ENCODE measurements at regions not wholly inside any gene's neighbourhood (a gene's known extent, or its start where the extent isn't known, plus 50 kb on each side); places are given as distances from the start of the nearest gene placed in this dataset.

GRCh38 chr14:30251017-30251416, 307.9 kb upstream of the G2E3 start:
- intact Hi-C loops (cut with DNase I; ENCODE audit: low total_unique reads) = no loop called here
- TF ChIP-seq CTCF (IDR thresholded peaks at IDR 0.05) (no peak), POLR2A (IDR thresholded peaks at IDR 0.05) (no peak)
- DNase-seq (ENCODE audit: low spot score in 2 of 2) = no peak
- H3K4me3 ChIP-seq (ENCODE audit: low read depth, poor library complexity, severe bottlenecking) = no peak overlapping the region

- intact Hi-C loops (cut with DNase I; ENCODE audit: low total_unique reads) = no loop called here
- 83 to 89% methylated on average over 6 of the region's 6 CpGs for WGBS, 2 donors
These were observed 307.3 kb upstream of the G2E3 start for GRCh38 chr14:30251557-30252100.

GRCh38 chr14:30252151-30252550, 306.8 kb upstream of the G2E3 start:
- intact Hi-C loops (cut with DNase I; ENCODE audit: low total_unique reads) = no loop called here
- no peak for DNase-seq (ENCODE audit: low spot score in 2 of 2)
- no peak overlapping the region for H3K4me3 ChIP-seq (ENCODE audit: low read depth, poor library complexity, severe bottlenecking)
- TF ChIP-seq POLR2A (IDR thresholded peaks at IDR 0.05) = no peak
- no peak for TF ChIP-seq CTCF (IDR thresholded peaks at IDR 0.05)
- 56 to 68% methylated on average over 2 of the region's 2 CpGs for WGBS, 2 donors

More at GRCh38 chr14:30251557-30252100, 307.3 kb upstream of the G2E3 start:
- TF ChIP-seq CTCF (IDR thresholded peaks at IDR 0.05) (no peak), POLR2A (IDR thresholded peaks at IDR 0.05) (no peak)
- no peak for DNase-seq (ENCODE audit: low spot score in 2 of 2)
- H3K4me3 ChIP-seq (ENCODE audit: low read depth, poor library complexity, severe bottlenecking) = no peak overlapping the region

GRCh38 chr14:30252783-30253674, 305.9 kb upstream of the G2E3 start:
- DNase-seq (ENCODE audit: low spot score in 2 of 2) = no peak
- intact Hi-C loops (cut with DNase I; ENCODE audit: low total_unique reads) = no loop called here
- 59 to 73% methylated on average over 6 of the region's 6 CpGs for WGBS, 2 donors
- TF ChIP-seq CTCF (IDR thresholded peaks at IDR 0.05) (no peak), POLR2A (IDR thresholded peaks at IDR 0.05) (no peak)
- H3K4me3 ChIP-seq (ENCODE audit: low read depth, poor library complexity, severe bottlenecking) = no peak overlapping the region

- TF ChIP-seq POLR2A (IDR thresholded peaks at IDR 0.05) = no peak
- no peak for TF ChIP-seq CTCF (IDR thresholded peaks at IDR 0.05)
- no peak for DNase-seq (ENCODE audit: low spot score in 2 of 2)
- no peak overlapping the region for H3K4me3 ChIP-seq (ENCODE audit: low read depth, poor library complexity, severe bottlenecking)
- 92% methylated on average over 2 of the region's 2 CpGs for WGBS, 2 donors
- intact Hi-C loops (cut with DNase I; ENCODE audit: low total_unique reads) = no loop called here
These were observed 302.3 kb upstream of the G2E3 start for GRCh38 chr14:30256627-30257026.

Data from lower leg skin (tissue), 4 donors.